ENCODE measurements at regions not wholly inside any gene's neighbourhood (a gene's known extent, or its start where the extent isn't known, plus 50 kb on each side); places are given as distances from the start of the nearest gene placed in this dataset.
"Not testable (repeated sequence)": the region's sequence is repeated elsewhere in the genome, so short reads cannot be mapped to it uniquely, and the experiment has no call there.

GRCh38 chr2:89982246-89982645, 1290.8 kb downstream of the RPIA start:
- H3K79me2 ChIP-seq; H3K4me1 ChIP-seq (ENCODE audit: insufficient read depth); H3K4me3 ChIP-seq; H4K20me1 ChIP-seq (ENCODE audit: insufficient read depth, poor library complexity, severe bottlenecking); H3K27me3 ChIP-seq; H2AFZ ChIP-seq; H3K9me2 ChIP-seq (replicated peaks; ENCODE audit: insufficient read depth); H3K4me2 ChIP-seq; H3K36me3 ChIP-seq (replicated peaks; ENCODE audit: insufficient read depth, low read depth); H3K27ac ChIP-seq; DNase-seq (ENCODE audit: low spot score); H3K9me3 ChIP-seq (ENCODE audit: low read depth): not testable (repeated sequence)
- 33% methylated on average over 4 of the region's 4 CpGs for WGBS (ENCODE audit: low lambda C conversion rate, missing lambda C conversion rate)

- H3K4me1 ChIP-seq (ENCODE audit: insufficient read depth); H3K4me2 ChIP-seq; H2AFZ ChIP-seq; H3K36me3 ChIP-seq (replicated peaks; ENCODE audit: insufficient read depth, low read depth); H4K20me1 ChIP-seq (ENCODE audit: insufficient read depth, poor library complexity, severe bottlenecking); H3K4me3 ChIP-seq; H3K9me3 ChIP-seq (ENCODE audit: low read depth); H3K27me3 ChIP-seq; H3K27ac ChIP-seq; H3K79me2 ChIP-seq; H3K9me2 ChIP-seq (replicated peaks; ENCODE audit: insufficient read depth); DNase-seq (ENCODE audit: low spot score): not testable (repeated sequence)
- WGBS (ENCODE audit: low lambda C conversion rate, missing lambda C conversion rate) = no CpG with 5 or more reads among the region's 3 CpGs
Observed at GRCh38 chr2:89985650-89986049, 1294.2 kb downstream of the RPIA start.

- H3K4me3 ChIP-seq; H3K4me1 ChIP-seq (ENCODE audit: insufficient read depth); H3K36me3 ChIP-seq (replicated peaks; ENCODE audit: insufficient read depth, low read depth); H3K27me3 ChIP-seq; H3K9me3 ChIP-seq (ENCODE audit: low read depth); H3K9me2 ChIP-seq (replicated peaks; ENCODE audit: insufficient read depth); DNase-seq (ENCODE audit: low spot score); H3K79me2 ChIP-seq; H2AFZ ChIP-seq; H3K4me2 ChIP-seq; H3K27ac ChIP-seq; H4K20me1 ChIP-seq (ENCODE audit: insufficient read depth, poor library complexity, severe bottlenecking): not testable (repeated sequence)
- WGBS (ENCODE audit: low lambda C conversion rate, missing lambda C conversion rate) = 34% methylated on average over 4 of the region's 4 CpGs
Observed at GRCh38 chr2:89986532-89986931, 1295.1 kb downstream of the RPIA start.

- not testable (repeated sequence) for H2AFZ ChIP-seq; H3K4me3 ChIP-seq; H3K4me2 ChIP-seq; H4K20me1 ChIP-seq (ENCODE audit: insufficient read depth, poor library complexity, severe bottlenecking); DNase-seq (ENCODE audit: low spot score); H3K4me1 ChIP-seq (ENCODE audit: insufficient read depth); H3K9me2 ChIP-seq (replicated peaks; ENCODE audit: insufficient read depth); H3K27me3 ChIP-seq; H3K79me2 ChIP-seq; H3K36me3 ChIP-seq (replicated peaks; ENCODE audit: insufficient read depth, low read depth); H3K9me3 ChIP-seq (ENCODE audit: low read depth); H3K27ac ChIP-seq
Observed at GRCh38 chr2:89996779-89997178, 1305.3 kb downstream of the RPIA start.

- not testable (repeated sequence) for H3K9me2 ChIP-seq (replicated peaks; ENCODE audit: insufficient read depth); H3K36me3 ChIP-seq (replicated peaks; ENCODE audit: insufficient read depth, low read depth); H3K27ac ChIP-seq
Observed at GRCh38 chr2:90004553-90004952, 1313.1 kb downstream of the RPIA start.

GRCh38 chr2:90010442-90011100, 1319.1 kb downstream of the RPIA start:
- H4K20me1 ChIP-seq (ENCODE audit: insufficient read depth, poor library complexity, severe bottlenecking); H3K27me3 ChIP-seq; H3K4me3 ChIP-seq; H3K4me2 ChIP-seq; H3K9me3 ChIP-seq (ENCODE audit: low read depth); H3K9me2 ChIP-seq (replicated peaks; ENCODE audit: insufficient read depth); H3K79me2 ChIP-seq; H3K4me1 ChIP-seq (ENCODE audit: insufficient read depth); H3K27ac ChIP-seq; H2AFZ ChIP-seq; DNase-seq (ENCODE audit: low spot score); H3K36me3 ChIP-seq (replicated peaks; ENCODE audit: insufficient read depth, low read depth): not testable (repeated sequence)
- 38% methylated on average over 2 of the region's 4 CpGs for WGBS (ENCODE audit: low lambda C conversion rate, missing lambda C conversion rate)

More at GRCh38 chr2:90004553-90004952, 1313.1 kb downstream of the RPIA start:
- H3K27me3 ChIP-seq; H3K4me3 ChIP-seq; H4K20me1 ChIP-seq (ENCODE audit: insufficient read depth, poor library complexity, severe bottlenecking); DNase-seq (ENCODE audit: low spot score); H3K9me3 ChIP-seq (ENCODE audit: low read depth); H3K4me2 ChIP-seq; H3K79me2 ChIP-seq; H3K4me1 ChIP-seq (ENCODE audit: insufficient read depth); H2AFZ ChIP-seq: not testable (repeated sequence)

GRCh38 chr2:90011101-90011443, 1319.6 kb downstream of the RPIA start:
- H3K4me3 ChIP-seq; H3K4me1 ChIP-seq (ENCODE audit: insufficient read depth); H3K4me2 ChIP-seq; H3K79me2 ChIP-seq; H3K27ac ChIP-seq; H4K20me1 ChIP-seq (ENCODE audit: insufficient read depth, poor library complexity, severe bottlenecking); H3K9me3 ChIP-seq (ENCODE audit: low read depth); H3K36me3 ChIP-seq (replicated peaks; ENCODE audit: insufficient read depth, low read depth); H3K9me2 ChIP-seq (replicated peaks; ENCODE audit: insufficient read depth); H2AFZ ChIP-seq; H3K27me3 ChIP-seq; DNase-seq (ENCODE audit: low spot score): not testable (repeated sequence)

- not testable (repeated sequence) for H3K9me2 ChIP-seq (replicated peaks; ENCODE audit: insufficient read depth); H2AFZ ChIP-seq; H3K4me1 ChIP-seq (ENCODE audit: insufficient read depth); H3K27me3 ChIP-seq; DNase-seq (ENCODE audit: low spot score); H3K9me3 ChIP-seq (ENCODE audit: low read depth); H3K79me2 ChIP-seq; H4K20me1 ChIP-seq (ENCODE audit: insufficient read depth, poor library complexity, severe bottlenecking); H3K36me3 ChIP-seq (replicated peaks; ENCODE audit: insufficient read depth, low read depth); H3K4me2 ChIP-seq; H3K27ac ChIP-seq; H3K4me3 ChIP-seq
- WGBS (ENCODE audit: low lambda C conversion rate, missing lambda C conversion rate) = 44% methylated on average over 1 of the region's 1 CpG
Observed at GRCh38 chr2:90019908-90020307, 1328.4 kb downstream of the RPIA start.

- H3K36me3 ChIP-seq (replicated peaks; ENCODE audit: insufficient read depth, low read depth); H2AFZ ChIP-seq; H3K9me2 ChIP-seq (replicated peaks; ENCODE audit: insufficient read depth); H3K27ac ChIP-seq; H3K4me2 ChIP-seq; DNase-seq (ENCODE audit: low spot score); H3K4me1 ChIP-seq (ENCODE audit: insufficient read depth); H3K79me2 ChIP-seq; H3K27me3 ChIP-seq; H3K9me3 ChIP-seq (ENCODE audit: low read depth); H4K20me1 ChIP-seq (ENCODE audit: insufficient read depth, poor library complexity, severe bottlenecking); H3K4me3 ChIP-seq: not testable (repeated sequence)
- 64% methylated on average over 7 of the region's 9 CpGs for WGBS (ENCODE audit: low lambda C conversion rate, missing lambda C conversion rate)
Observed at GRCh38 chr2:90021234-90021633, 1329.8 kb downstream of the RPIA start.
